Spleen (tissue), 11 donors: ENCODE measurements at regions not wholly inside any gene's neighbourhood (a gene's known extent, or its start where the extent isn't known, plus 50 kb on each side); places are given as distances from the start of the nearest gene placed in this dataset.

Experiments used
- DNase-seq: peaks from one replicate; pipeline ENCODE4 v3.0.0-alpha.2; 2020
- H3K27ac ChIP-seq, 8 donors: fragments of 200-600 bp; sonication (generic) in 7 of 8; 1 replicate in 4 of 8; 2 replicates in 4 of 8; pipeline versions ENCODE4 v1.5.0 to v1.8.0; 2016 to 2021; ENCODE audit warnings: inconsistent platforms in 4 of 8, mild to moderate bottlenecking in 4 of 8, moderate library complexity in 1 of 8
- H3K27me3 ChIP-seq, 7 donors: fragments of 200-600 bp; sonication (generic) in 6 of 7; replicated peaks in 1 of 7; 1 replicate in 4 of 7; 2 replicates in 3 of 7; pipeline versions ENCODE4 v1.5.0 to v1.8.0; 2016 to 2021; ENCODE audit warnings: inconsistent platforms in 3 of 7, mild to moderate bottlenecking in 1 of 7
- H3K36me3 ChIP-seq, 6 donors: fragments of 200-600 bp; sonication (generic) in 5 of 6; 1 replicate in 4 of 6; 2 replicates in 2 of 6; pipeline versions ENCODE4 v1.5.0 to v1.8.0; 2016 to 2021; ENCODE audit warnings: inconsistent platforms in 2 of 6
- H3K4me1 ChIP-seq, 6 donors: fragments of 200-600 bp; sonication (generic) in 5 of 6; 1 replicate in 3 of 6; 2 replicates in 3 of 6; pipeline versions ENCODE4 v1.5.0 to v1.8.0; 2016 to 2021; ENCODE audit warnings: inconsistent platforms in 3 of 6
- H3K4me3 ChIP-seq, 8 donors: fragments of 200-600 bp; sonication (generic) in 7 of 8; 1 replicate in 4 of 8; 2 replicates in 4 of 8; pipeline versions ENCODE4 v1.5.0 to v1.8.0; 2016 to 2021; ENCODE audit warnings: inconsistent platforms in 4 of 8, mild to moderate bottlenecking in 4 of 8, moderate library complexity in 2 of 8
- H3K9me3 ChIP-seq, 8 donors: fragments of 200-600 bp; sonication (generic) in 7 of 8; 1 replicate in 4 of 8; 2 replicates in 4 of 8; pipeline versions ENCODE4 v1.5.0 to v1.8.0; 2016 to 2021; ENCODE audit warnings: inconsistent platforms in 4 of 8
- CTCF ChIP-seq, 11 experiments: fragments of 200-600 bp in 7 of 11; fragments of 450-650 bp in 4 of 11; sonication (generic) in 4 of 11; IDR thresholded peaks in 8 of 11; conservative IDR thresholded peaks in 3 of 11; 1 replicate in 7 of 11; 2 replicates in 4 of 11; pipeline versions ENCODE4 v1.4.0 to v1.8.0; 2016 to 2021; ENCODE audit warnings: antibody characterized with exemption in 11 of 11, inconsistent platforms in 4 of 11, mild to moderate bottlenecking in 1 of 11
- POLR2A ChIP-seq, 3 donors: fragments of 450-650 bp; IDR thresholded peaks; one replicate each; pipeline ENCODE4 v1.5.1; 2017; ENCODE audit warnings: antibody characterized with exemption in 3 of 3, mild to moderate bottlenecking in 1 of 3
- POLR2AphosphoS5 ChIP-seq, 3 donors: sonication (generic); formaldehyde crosslinking; IDR thresholded peaks; one replicate each; pipeline ENCODE4 v1.5.1; 2017; ENCODE audit warnings: antibody characterized with exemption in 3 of 3
- WGBS, 5 donors: extraction: QIAGEN DNeasy Blood & Tissue Kit in 3 of 5; methylation state at CpG; one replicate each; pipeline versions ENCODE4 v1.1.5 to v1.1.7; 2013 to 2018; 5-methylcytosine and 5-hydroxymethylcytosine counted together
- intact Hi-C: fragments of 100-400 bp; cut with DNase I; formaldehyde crosslinking; loops from one replicate; pipeline ENCODE4 v1.15.0; 2023; ENCODE audit warnings: low total_unique reads
- donor health status: healthy with polysubstance abuse.
- donor health status: DM: no; HTN: no; CAD: no; lungs with moderate emphysema.
- donor health status: DM: no; HTN: no; CAD: no.
- donor health status: Bipolar disorder and iron deficiency.
- donor health status: healthy.
- donor health status: DM: no; HTN: no; CAD: no.
- donor health status: DM: yes; HTN: yes; CAD: no.

- TF ChIP-seq CTCF (IDR thresholded peaks at IDR 0.05 in 8 of 11, conservative IDR thresholded peaks at IDR 0.05 in 3 of 11): no peak
- TF ChIP-seq POLR2AphosphoS5 (IDR thresholded peaks at IDR 0.05): no peak
- no peak for TF ChIP-seq POLR2A (IDR thresholded peaks at IDR 0.05)
- H3K36me3 ChIP-seq: no peaks in the 10 kb centered on the region
- H3K27me3 ChIP-seq: no peaks in the 10 kb centered on the region
- WGBS, 5 donors: 81 to 84% (median 83%) methylated on average over 3 of the region's 3 CpGs
- intact Hi-C loops: no loop called here
- no peak overlapping the region for H3K4me3 ChIP-seq
- no peaks in the 10 kb centered on the region for H3K9me3 ChIP-seq
- no peak for DNase-seq
- H3K4me1 ChIP-seq: peaks cover 0 to 43% (median 14%) of the 10 kb centered on the region in 6 donors
- H3K27ac ChIP-seq: no peak overlapping the region
Observed at GRCh38 chr1:199038156-199038555, 399.3 kb downstream of the PTPRC start.

- TF ChIP-seq POLR2AphosphoS5 (IDR thresholded peaks at IDR 0.05) (no peak), CTCF (IDR thresholded peaks at IDR 0.05 in 8 of 11, conservative IDR thresholded peaks at IDR 0.05 in 3 of 11) (no peak), POLR2A (IDR thresholded peaks at IDR 0.05) (no peak)
- H3K27ac ChIP-seq: no peak overlapping the region
- H3K27me3 ChIP-seq: no peaks in the 10 kb centered on the region
- 57 to 84% (median 64%) methylated on average over 1 of the region's 1 CpG for WGBS, 5 donors
- no peak for DNase-seq
- no peaks in the 10 kb centered on the region for H3K36me3 ChIP-seq
- intact Hi-C loops: no loop called here
- H3K4me1 ChIP-seq: peaks cover 0 to 34% (median 14%) of the 10 kb centered on the region in 6 donors
- H3K4me3 ChIP-seq: no peak overlapping the region
- no peaks in the 10 kb centered on the region for H3K9me3 ChIP-seq
Observed at GRCh38 chr1:199040076-199040905, 401.5 kb downstream of the PTPRC start.

GRCh38 chr1:199041173-199041914, 402.5 kb downstream of the PTPRC start:
- DNase-seq: no peak
- H3K9me3 ChIP-seq: no peaks in the 10 kb centered on the region
- no peaks in the 10 kb centered on the region for H3K36me3 ChIP-seq
- peaks cover 0 to 34% (median 14%) of the 10 kb centered on the region in 6 donors for H3K4me1 ChIP-seq
- H3K4me3 ChIP-seq: no peak overlapping the region
- H3K27me3 ChIP-seq: no peaks in the 10 kb centered on the region
- intact Hi-C loops: no loop called here
- WGBS, 5 donors: 4 to 12% (median 11%) methylated on average over 4 of the region's 4 CpGs
- TF ChIP-seq POLR2A (IDR thresholded peaks at IDR 0.05): no peak
- TF ChIP-seq POLR2AphosphoS5 (IDR thresholded peaks at IDR 0.05): no peak
- no peak for TF ChIP-seq CTCF (IDR thresholded peaks at IDR 0.05 in 8 of 11, conservative IDR thresholded peaks at IDR 0.05 in 3 of 11)
- peak overlapping the region in 1 of 8 donors; percentile 14 for H3K27ac ChIP-seq

- no peak overlapping the region for H3K27ac ChIP-seq
- WGBS, 5 donors: 45 to 68% (median 52%) methylated on average over 1 of the region's 1 CpG
- no peaks in the 10 kb centered on the region for H3K36me3 ChIP-seq
- peaks cover 0 to 34% (median 14%) of the 10 kb centered on the region in 6 donors for H3K4me1 ChIP-seq
- no peaks in the 10 kb centered on the region for H3K9me3 ChIP-seq
- TF ChIP-seq POLR2A (IDR thresholded peaks at IDR 0.05): no peak
- no peak for TF ChIP-seq CTCF (IDR thresholded peaks at IDR 0.05 in 8 of 11, conservative IDR thresholded peaks at IDR 0.05 in 3 of 11)
- no peak for TF ChIP-seq POLR2AphosphoS5 (IDR thresholded peaks at IDR 0.05)
- no peaks in the 10 kb centered on the region for H3K27me3 ChIP-seq
- no peak for DNase-seq
- H3K4me3 ChIP-seq: no peak overlapping the region
- intact Hi-C loops: no loop called here
Observed at GRCh38 chr1:199042193-199042592, 403.4 kb downstream of the PTPRC start.
